NCI-H82 treated with DMSO at 0.1 percent for 48 hours (cell line): ENCODE measurements at regions not wholly inside any gene's neighbourhood (a gene's known extent, or its start where the extent isn't known, plus 50 kb on each side); places are given as distances from the start of the nearest gene placed in this dataset.
"Not testable (repeated sequence)": the region's sequence is repeated elsewhere in the genome, so short reads cannot be mapped to it uniquely, and the experiment has no call there.

ENCODE experiments used
- DNase-seq: peaks from one replicate; lab custom pipeline; 2025; ENCODE audit not compliant: unreplicated experiment; lab: John Stamatoyannopoulos, UW

DNA sequence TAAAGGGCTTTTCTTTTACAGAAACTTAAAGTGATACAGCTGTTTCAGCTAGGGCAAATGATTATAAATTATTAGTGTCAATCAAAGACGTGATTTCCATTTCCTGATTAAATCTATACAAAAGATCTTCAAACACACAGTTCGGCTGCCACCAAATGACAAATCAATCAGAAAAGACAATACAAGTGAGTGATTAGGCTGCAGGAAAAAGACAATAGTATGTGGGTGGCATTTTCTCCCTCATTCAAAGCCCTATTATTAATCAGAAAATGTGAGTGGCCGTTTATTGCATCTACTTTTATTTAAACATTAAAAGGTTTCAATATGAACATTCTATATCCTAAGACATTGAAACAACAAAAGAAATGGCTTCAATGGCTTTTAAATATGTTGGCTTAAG, 895.6 kb upstream of the ROBO1 start:
- no peak for DNase-seq

DNA sequence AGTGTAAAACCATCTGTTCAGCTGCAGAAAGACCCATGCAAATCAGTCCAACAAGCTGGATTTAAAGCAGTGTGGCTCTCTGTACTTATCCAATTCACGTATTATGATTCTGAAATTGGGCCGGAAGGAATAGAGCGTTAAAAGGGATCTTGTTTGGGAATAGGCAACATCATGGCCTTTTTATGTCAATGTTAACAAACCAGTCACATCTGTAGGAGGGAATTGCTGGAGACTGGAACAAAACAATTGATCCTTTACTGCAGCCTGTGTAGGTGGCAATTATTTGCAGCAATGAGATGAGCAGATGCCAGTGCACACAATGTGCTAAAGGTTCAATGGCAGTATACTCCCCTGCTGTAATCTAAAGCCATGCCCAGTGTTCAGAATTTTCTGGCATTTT, 887.4 kb upstream of the ROBO1 start:
- DNase-seq: peak; percentile 53

GRCh38 chr3:80649170-80649569, 881.4 kb upstream of the ROBO1 start:
- DNase-seq: no peak

DNA sequence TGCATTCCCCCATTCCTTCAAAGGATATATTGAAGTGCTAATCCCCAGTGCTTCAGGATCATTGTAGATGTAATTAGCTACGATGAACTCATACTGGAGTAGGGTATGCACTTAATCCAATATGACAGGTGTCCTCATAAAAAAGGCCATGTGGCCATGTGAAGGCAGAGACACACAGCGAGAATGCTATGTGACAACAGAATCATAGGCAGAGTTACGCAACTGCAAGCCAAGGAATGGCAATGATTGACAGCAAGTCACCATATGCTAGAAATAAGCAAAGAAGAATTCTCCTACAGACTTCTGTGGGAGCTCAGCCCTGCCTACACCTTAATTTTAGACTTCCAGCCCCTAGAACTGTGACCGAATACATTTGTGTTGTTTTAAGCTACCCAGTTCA, 875.6 kb upstream of the ROBO1 start:
- peak; percentile 71 for DNase-seq

DNA sequence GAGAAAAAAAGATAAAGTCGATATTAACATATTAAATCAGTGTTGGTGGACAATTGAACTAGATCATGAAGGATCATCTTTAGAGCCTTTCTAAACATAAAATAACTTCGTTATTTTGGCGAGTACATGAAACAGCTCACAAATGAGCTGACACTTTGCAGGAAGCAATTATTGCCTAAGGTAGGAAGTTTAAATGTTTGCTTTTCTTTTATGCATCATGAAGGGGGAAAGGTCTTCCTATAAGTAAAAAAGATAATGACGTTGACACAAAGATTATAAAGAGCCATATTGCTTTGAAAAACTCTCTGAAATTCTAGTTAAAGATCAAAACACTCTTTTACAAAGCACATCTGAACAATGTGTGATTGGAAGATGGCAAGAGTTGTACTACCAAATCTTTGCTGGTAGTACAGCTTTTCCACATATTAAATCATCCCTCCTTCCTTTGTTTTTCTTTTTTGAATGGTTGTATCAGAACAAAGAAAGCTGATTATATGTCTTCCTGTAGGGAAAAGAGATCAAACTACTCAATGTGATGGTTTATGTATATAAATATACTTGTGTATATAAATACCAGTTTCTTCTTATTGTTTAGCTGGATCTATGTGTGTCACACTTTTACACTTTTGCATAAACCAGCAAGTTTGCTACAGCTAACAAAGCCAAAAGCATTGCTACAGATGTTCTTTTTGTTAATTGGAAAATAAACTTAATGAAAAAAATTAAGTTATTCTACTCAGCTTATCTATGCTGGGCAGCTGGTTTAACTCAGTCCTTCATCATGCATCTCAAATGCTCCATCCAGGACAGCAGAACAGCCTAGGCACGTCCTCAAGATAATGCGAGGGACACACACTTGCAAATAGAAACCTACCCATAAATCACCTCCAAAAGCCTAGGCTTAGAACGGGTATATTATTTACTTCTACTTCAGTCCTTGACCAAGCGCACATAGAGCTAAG, 850.8 kb upstream of the ROBO1 start:
- no peak for DNase-seq

DNA sequence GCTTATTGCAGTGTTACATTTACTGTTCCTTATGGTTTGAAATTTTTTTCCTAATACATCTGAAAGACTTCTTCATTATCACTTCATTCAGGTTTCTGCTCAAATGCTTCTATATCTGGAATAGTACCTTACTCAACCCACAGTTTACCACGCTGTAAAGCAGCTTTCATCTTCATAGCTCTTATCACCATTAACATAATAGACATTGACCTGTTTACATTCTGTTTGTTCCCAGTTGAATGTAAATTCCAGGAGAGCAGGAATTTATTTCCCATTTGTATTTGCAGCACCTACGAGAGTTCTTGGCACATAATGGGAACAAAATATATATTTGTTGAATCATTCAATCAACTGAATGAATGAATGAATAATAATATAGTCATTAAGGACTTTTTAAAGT, 844.6 kb upstream of the ROBO1 start:
- DNase-seq: no peak

GRCh38 chr3:80608072-80608471, 840.3 kb upstream of the ROBO1 start:
- DNase-seq: not testable (repeated sequence)

- no peak for DNase-seq
Observed at GRCh38 chr3:80606073-80606472, 838.3 kb upstream of the ROBO1 start.

DNA sequence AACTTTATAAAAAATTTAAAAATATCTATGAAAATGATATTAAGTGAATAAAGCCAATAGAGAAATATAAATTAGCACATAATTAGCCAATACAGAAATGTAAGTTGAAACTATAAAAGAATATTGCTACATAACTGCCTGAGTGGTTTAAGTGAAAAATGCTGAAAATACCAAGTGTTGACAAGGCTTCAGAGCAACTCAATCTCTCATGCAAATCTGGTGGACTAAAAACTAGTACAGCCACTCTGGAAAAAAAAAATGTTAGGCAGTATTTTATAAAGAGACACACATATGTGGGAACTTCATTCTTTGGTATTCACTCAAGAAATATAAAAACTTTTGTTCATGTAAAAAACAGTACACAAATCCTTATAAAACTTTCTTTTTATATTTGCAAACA, 833.7 kb upstream of the ROBO1 start:
- DNase-seq: no peak

GRCh38 chr3:80592792-80593191, 825.0 kb upstream of the ROBO1 start:
- DNase-seq: no peak

DNA sequence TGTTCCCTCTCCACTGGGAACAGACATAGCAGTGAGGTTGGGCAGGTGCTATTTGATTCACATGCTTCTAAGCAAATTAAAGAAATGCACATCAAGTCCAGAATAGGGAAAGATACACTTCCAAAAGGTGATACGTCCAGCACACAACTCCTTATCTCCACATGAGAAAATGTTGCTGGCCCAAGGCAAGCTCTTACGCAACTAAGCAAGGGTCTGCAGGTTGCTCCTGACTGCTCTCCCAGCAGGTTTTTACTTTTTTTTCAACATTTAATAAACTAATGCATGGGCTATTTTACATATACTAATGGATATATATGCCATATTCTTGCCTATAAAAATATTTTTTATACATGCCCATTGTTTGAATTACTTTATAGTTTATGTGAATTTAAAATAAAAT, 818.5 kb upstream of the ROBO1 start:
- DNase-seq: no peak

DNA sequence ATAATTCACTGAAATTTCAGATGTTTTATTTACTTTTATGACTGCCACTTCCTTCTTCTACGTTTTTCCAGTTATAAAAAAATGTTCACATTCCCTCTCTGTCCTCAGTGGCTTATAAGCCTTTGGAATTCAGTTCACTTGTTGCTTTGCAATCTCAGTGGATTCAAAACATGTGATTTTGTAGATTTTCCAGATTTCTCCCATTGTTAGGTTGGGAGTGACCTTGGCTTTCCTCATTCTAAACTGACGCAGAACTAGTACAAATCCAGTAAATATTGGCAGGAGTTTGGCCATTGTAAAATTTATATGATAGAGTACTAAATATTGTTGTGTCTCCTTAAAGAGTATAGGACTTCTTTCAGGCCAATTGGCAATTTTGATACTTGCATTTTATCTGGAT, 812.3 kb upstream of the ROBO1 start:
- no peak for DNase-seq

- peak; percentile 65 for DNase-seq
Observed at GRCh38 chr3:80564391-80564790, 796.6 kb upstream of the ROBO1 start.

- DNase-seq: no peak
Observed at GRCh38 chr3:80559701-80560100, 791.9 kb upstream of the ROBO1 start.

GRCh38 chr3:80556763-80557162, 789.0 kb upstream of the ROBO1 start:
- no peak for DNase-seq

- DNase-seq: no peak
Observed at GRCh38 chr3:80554304-80554703, 786.5 kb upstream of the ROBO1 start.

GRCh38 chr3:80553211-80553610, 785.4 kb upstream of the ROBO1 start:
- no peak for DNase-seq

DNA sequence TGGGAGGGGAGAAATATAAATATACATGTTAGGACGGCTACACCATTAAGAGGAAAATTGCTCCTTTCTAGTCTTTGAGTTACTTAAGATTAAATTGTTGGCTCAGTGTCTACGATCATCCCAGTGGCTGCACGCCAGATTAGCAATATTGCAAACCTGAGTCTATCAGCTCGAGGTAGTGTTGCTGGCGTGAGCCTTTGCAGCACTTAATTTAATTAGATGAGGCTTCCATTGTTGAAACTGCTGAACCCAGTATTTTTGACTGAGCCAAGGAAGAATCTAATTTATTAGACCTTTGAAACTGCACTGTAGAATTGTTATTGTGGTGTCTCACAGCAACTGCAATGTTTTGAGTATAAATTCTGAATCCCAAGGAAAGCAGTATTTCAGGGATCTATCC, 782.4 kb upstream of the ROBO1 start:
- peak; percentile 32 for DNase-seq

DNA sequence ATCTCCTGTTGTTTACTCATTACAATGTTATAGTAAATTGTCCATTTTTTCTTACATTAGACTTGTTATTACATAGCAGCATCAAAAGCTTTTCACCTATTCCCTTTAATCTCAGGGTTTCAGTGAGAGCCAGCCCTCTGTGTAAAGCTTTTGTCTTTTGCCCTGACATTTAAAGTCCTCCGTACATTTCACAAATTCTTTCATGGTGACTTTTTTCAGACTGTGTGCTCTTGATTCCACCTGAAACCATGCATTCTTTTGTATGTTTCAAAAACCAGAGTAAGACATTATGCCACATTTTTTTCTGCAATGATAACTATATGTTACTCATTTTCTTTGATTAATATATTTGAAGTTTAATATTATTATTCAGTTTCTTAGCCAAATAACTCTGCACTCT, 781.4 kb upstream of the ROBO1 start:
- no peak for DNase-seq

DNA sequence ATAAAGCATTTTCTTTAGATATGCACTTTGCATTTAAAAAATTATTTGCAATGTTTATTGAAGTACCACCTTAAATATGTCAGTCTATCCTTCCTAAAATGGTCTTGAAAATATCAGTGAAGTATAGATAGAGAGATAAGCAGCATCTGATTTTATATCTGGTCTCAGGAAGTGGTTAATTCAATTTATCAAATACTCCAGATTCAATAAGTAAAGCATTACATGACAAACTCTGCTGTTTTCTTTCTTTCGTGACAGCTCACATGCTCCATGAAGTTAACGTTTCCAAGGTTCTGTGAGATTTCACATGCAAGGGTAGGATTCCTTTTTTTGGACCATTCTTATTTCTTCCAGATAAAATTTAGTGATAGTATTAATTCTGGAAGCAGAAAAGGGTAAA, 775.4 kb upstream of the ROBO1 start:
- no peak for DNase-seq

- DNase-seq: peak; percentile 35
Observed at GRCh38 chr3:80542456-80542855, 774.7 kb upstream of the ROBO1 start.

GRCh38 chr3:80537680-80538079, 769.9 kb upstream of the ROBO1 start:
- no peak for DNase-seq

DNA sequence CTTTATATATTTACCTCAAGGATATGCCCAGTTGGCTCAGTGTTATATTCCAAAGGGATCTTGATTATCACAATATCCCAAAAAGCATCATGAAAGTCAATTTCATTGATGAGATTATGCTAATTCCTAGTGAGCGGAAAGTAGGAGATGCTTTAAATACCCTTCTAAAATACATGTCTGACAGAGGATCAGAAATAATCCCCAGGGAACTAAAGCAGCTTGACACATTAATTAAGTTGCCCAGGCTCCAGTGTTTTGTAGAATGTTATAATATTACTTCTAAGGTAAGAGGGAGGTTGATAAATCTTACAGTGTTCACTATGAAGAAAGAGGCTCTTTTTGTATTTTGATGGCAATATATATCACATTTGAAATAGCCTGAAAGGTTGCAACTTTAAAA, 767.5 kb upstream of the ROBO1 start:
- DNase-seq: peak; percentile 78
